ENCODE measurements at regions not wholly inside any gene's neighbourhood (a gene's known extent, or its start where the extent isn't known, plus 50 kb on each side); places are given as distances from the start of the nearest gene placed in this dataset.
A peak's percentile ranks its signal among the peaks of the same experiment; 100 is the strongest.
"Not testable (repeated sequence)": the region's sequence is repeated elsewhere in the genome, so short reads cannot be mapped to it uniquely, and the experiment has no call there.

DNA sequence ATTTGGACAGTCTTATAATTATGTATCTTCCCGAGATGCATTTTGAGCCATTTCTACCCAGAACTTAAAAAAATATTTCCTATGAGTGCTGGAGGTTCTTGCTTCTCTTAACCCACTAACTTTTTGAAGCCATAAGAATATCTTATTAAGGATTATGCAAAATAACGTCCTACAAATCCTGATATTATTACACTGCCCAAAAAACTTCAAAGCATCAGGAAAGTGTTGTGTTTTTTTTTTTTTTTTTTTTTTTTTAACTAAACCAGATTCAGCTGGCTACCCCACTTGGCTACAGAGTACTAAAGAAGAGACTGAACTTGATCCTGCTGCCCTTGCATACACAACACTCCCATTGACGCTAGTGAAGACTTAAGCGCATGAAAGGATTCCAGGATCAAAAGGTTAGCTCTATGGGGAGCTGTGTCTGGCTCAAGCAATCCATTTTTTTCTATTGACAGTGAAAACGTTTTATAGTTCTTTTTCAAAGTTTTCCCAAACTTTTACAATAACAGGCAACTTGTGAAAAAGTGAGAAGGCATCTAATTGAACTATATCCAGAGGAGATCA is 141.4 kb downstream of the KCNRG start:
- DNase-seq (ENCODE audit: low read depth), result no peak

DNA sequence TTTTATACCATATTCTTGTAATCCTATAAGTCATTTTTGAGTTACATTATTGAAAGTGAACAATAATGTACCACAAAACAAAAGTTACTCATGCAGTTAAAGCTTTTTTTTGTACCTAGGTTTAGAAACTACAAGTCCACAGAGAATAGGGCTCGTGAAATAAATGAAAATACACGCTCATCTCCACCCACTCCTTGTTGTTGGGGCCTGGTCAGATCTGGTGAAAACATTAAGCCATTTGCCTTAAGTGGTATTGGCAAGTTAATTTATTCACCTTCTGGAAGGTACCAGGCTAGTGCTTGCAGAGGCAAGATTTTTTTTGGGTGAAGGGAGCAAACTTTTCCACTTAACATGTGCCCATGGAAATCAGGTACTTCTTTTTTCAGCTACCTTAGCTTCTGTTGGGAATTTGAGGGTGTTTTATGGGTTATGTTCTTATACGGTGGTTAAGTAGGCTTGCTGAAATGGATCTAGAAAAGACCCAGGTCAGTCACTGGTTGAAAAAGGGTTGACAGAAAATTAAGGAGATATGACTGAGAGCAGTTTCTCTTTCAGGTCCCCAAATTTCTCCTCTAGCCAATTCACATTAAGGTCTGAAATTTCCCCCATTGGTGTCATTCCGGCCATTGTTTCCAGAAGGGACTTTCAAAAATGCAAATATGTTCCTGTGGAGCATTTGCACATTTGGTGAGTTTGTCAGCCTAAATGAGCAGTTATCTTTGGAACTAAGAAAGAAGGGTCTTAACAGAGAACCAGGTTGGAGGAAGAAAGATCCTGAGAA is 143.3 kb downstream of the KCNRG start:
- no peak for DNase-seq (ENCODE audit: low read depth)

DNA sequence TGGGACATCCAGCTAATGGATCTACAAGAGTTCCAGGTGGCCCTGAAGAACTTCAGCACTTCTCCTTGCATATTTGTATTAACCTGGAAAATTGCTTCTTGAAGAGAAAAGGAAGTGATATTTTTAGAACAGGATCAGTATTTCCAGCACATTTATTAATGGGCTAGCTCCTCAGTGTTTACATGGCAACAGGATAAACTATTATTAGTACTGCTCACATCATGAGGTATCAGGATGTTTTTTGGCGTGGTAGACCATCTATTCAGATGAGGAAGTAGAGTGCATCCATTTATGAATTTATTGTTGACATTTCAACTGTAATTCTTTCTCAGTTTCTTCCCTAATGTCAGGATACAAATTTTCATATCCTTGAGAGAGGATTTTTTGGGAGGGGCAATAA is 144.4 kb downstream of the KCNRG start:
- no peak for DNase-seq (ENCODE audit: low read depth)

DNA sequence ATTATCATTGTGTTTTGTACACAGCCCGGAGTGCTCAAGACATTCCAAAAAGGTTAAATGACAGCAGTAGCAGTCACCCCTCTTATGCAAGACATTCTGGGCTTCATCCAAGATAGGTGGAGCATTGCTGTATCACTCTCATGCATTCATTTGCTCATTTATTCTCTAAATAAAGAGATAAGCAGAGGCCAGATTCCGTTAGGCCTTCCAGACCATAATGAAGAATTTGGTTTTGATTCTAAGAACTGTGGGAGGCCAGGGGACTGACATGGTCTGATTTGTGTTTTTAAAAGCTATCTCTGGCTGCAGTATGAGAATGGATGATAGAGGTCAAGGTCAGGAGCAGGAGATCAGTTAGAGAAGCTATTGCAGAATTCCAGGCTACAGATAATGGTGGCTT is 145.8 kb downstream of the KCNRG start:
- DNase-seq (ENCODE audit: low read depth), result peak; percentile 48

DNA sequence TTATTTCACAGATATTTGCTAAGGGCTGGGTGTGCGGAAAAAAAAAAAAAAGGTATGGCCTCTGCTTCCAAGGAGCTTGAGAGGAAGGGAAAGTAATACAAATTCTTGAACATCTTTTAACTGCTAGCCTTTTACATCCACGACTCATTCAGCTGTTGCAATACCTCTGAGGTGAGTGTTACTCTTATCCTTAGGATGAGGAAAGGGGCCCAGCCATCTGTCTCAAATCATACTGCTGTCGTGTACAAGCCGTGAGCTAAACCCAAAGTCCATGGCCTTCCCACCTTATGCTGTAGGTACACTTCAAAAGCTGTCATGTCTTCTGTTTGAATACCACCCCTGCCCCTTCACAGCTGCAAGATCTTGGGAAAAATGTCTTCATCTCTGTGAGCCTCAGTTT is 146.8 kb downstream of the KCNRG start:
- no peak for DNase-seq (ENCODE audit: low read depth)

DNA sequence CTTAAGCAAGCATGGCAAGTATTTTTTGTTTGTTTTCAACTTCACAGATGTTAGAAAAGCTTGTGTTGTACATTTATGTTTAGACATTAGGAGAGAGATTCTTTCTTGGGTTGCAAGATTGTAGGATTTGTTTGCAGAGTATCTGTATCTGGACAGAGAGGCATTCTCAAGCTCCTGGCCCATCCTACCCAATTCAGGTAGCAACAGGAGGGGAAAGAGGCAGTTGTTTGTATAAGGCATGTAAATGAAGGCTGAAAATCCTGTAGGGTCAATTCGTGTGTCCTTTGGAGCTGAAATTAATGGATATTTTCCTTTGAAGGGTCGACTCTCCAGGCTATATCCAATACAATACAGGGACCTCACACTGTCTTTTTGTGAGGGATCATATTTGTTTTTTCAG is 147.3 kb downstream of the KCNRG start:
- DNase-seq (ENCODE audit: low read depth), result no peak

DNA sequence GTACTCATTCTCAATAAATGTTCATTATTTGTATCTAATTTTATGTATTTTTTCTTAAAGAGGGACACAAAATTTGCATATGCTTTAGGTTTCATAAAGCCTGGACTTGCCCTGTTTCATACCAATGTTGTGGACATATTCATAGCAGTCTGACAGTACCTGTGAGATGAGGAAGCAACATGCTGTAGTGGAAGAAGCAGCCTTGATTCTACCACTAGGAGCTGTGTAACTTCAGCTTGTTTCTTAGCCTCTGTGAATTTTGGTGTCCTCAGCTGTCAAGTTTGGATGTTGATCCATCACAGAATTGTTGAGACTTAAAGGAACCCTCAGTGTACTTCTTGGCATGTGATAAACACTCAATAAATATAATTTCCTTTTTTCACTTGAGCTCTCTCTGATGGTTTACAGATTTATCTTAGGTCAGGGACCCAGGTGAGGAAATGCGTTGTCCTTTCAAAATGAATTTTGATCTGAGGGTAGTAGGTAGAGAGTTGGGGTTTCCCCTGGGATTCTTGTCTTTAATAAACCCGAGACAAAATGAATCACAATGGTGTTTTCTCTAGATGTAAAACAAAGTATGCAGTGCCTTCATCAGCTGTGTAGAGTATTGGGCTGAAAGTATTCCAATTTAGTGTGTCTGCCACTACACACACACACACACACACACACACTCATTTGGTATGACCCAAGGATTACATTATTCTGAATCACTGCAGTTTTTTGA is 152.1 kb downstream of the KCNRG start:
- no peak for DNase-seq (ENCODE audit: low read depth)

DNA sequence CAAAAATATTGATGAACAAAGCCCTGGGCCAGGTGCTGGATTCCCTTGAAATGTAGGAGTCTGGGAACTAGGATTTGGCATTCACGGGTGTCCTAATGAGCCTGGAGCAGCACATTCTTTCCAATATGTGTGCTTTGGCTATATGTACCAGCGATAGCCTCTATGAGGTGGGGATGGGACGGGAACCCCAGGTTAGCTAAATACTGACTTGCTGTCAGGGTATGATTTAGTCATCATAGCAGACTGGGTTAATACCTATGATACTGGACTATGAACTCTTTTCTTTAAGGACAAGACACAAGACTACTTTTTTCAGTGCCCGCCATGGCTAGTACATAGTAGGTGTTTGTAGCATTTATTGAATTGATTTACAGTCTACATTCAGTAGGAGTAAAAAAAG is 152.7 kb downstream of the KCNRG start:
- no peak for DNase-seq (ENCODE audit: low read depth)

DNA sequence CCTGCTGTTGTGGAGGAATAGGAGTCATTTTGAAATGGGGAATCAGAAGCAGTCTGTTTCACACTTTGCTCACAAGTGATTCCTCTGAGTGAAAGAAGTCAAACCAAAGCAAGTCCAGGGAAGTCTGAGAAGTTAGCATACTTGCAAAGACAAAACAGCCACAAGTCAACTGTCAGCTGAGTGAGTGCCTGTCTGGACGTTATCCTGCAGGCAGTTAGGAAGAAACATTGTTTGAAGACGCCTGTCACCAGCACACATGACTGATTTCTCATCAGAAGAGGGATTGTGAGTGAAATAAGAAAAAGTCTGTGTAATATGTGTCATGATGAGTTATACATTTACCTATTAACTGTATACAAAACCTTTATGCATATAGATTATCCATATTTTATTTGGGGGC is 153.5 kb downstream of the KCNRG start:
- DNase-seq (ENCODE audit: low read depth), result no peak

DNA sequence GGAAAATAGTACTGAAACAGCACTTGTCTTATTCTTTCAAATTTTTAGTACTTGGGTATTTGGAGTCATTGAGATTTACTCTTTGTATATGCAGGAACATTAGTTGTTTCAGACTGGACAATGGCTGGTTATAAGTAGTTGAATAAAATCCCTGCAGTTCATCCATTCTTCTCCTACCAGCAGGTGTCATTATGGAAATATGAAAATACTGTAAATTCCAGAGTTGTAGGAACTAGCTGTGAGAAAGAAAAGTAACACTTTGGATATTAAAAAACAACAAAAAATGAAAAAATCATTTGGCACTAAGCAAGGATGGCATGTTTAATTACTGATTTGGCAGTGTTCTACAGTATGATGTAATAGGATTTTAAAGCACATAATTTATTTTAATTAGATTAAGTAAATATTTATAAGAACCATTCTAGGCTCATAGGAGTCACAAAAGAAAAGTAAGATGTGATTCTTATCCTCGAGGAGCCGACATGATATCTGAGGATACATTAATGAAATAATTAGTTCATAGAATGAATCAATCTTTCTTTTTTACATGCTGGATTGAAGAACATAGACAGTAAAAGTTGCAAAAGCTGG is 155.3 kb downstream of the KCNRG start:
- DNase-seq (ENCODE audit: low read depth), result no peak

DNA sequence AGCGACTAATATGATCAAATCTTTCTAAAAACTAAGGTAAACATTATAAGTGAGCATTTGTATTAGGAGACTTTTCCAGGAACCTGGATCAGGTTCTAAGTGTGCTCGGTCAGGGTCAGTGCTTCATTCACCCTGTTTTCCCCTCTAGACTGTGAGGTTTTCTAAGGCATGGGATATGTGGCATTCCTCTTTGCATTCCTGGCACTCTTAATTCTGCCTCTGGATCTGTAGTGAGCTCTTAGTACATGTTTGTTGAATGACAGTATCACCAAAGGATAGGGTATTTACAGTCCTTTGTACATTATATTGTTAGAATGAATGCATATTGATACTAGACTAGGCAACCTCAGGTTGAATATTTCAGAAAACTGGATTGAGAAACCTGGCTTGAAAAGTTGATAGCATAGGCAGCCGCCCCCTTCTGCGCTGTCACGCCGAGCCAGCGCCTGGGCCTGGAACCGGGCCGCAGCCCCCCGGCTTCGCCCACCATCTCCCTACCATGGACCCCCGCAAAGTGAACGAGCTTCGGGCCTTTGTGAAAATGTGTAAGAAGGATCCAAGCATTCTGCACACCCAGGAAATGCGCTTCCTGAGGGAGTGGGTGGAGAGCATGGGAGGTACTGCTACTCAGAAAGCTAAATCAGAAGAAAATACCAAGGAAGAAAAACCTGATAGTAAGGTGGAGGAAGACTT is 156.5 kb downstream of the KCNRG start:
- no peak for DNase-seq (ENCODE audit: low read depth)

DNA sequence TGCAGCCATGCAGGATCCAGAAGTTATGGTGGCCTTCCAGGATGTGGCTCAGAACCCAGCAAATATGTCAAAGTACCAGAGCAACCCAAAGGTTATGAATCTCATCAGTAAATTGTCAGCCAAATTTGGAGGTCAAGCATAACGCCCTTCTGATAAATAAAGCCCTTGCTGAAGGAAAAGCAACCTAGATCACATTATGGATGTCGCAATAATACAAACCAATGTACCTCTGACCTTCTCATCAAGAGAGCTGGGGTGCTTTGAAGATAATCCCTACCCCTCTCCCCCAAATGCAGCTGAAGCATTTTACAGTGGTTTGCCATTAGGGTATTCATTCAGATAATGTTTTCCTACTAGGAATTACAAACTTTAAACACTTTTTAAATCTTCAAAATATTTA is 157.8 kb downstream of the KCNRG start:
- DNase-seq (ENCODE audit: low read depth), result not testable (repeated sequence)

DNA sequence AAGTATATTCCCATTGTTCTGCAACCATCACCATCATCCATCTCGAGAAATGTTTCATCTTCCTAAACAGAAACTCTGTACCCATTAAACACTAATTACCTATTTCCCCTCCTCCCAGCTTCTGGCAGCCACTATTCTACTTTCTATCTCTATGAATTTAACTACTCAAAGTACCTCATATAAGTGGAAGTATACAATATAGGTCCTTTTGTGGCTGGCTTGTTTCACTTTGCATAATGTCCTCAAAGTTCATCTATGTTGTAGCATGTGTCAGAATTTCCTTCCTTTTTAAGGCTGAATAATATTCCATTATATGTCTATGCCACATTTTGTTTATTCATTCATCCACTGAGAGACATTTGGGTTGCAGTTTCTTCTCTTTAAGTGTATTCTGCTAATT is 159.4 kb downstream of the KCNRG start:
- no peak for DNase-seq (ENCODE audit: low read depth)

DNA sequence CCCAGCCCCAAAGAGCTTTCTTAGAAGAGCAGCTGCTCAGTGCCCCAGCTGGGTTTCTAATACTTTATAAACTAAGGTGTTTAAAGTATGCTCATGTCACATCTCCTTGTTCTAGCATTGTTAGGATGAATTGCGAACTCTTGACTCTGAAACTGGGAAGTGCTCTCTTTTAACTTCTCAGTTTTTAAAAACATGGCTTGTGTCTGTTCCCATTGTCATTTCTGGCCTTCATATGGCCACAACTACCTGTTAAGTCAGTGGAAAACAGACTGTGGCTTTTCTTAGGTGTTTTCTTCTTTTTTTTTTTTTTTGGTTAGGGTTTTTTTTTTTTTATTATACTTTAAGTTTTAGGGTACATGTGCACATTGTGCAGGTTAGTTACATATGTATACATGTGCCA is 164.7 kb downstream of the KCNRG start:
- no peak for DNase-seq (ENCODE audit: low read depth)

DNA sequence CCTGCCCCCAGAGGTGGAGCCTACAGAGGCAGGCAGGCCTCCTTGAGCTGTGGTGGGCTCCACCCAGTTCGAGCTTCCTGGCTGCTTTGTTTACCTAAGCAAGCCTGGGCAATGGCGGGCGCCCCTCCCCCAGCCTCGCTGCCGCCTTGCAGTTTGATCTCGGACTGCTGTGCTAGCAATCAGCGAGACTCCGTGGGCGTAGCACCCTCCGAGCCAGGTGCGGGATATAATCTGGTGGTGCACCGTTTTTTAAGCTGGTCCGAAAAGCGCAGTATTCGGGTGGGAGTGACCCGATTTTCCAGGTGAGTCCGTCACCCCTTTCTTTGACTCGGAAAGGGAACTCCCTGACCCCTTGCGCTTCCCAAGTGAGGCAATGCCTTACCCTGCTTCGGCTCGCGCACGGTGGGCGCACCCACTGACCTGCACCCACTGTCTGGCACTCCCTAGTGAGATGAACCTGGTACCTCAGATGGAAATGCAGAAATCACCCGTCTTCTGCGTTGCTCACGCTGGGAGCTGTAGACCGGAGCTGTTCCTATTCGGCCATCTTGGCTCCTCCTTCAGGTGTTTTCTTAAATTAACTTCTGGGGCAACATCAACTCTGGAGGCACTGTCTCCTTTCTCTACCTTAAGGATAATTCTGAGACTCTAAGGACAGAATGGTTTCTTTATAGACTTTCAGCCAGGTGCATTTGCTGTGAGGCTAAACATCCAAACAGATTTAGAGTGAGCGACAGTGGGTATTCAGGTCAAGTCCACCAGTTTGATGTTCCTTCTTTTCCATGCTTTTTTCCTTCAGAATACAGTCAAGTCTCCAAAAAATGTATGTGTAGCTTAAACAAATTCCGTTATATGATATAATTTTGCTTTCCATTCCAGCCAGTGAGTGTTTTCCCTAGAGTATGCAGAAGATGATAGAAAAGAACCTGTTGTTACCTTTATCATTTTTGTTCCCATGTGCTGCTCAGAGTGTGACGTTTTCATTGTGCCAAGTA is 170.8 kb downstream of the KCNRG start:
- DNase-seq (ENCODE audit: low read depth), result not testable (repeated sequence)

DNA sequence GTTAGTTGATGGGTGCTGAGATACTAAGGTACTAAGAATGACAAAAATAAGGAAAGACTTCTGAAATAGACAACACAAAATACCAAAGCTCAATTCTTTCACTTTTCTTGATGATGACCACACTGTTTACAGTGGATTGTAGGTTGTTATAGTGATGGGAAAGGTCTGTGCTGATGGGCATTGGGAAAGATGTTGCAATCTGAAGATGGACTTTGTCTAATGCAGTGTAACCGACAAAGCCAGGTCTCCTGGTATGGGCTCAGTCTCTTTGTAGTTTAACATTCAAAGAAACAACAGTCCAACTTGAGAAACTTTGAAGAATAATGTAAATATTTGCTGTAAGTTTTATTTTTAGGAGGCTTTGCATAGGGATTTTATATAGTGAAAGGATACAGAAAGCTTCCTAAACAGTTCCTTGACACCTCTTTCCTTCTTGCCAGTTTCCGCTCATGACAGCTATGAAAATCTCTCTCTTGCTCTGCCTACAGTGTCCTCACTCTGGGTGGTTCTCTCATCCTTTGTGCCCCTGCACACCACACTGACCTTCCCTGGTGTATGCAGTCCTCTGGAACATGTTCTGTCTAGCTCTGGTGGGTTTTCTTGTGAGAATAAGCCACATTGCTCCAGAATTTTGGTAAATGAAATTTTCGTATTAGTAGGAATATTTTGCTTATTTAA is 172.2 kb downstream of the KCNRG start:
- DNase-seq (ENCODE audit: low read depth), result no peak

DNA sequence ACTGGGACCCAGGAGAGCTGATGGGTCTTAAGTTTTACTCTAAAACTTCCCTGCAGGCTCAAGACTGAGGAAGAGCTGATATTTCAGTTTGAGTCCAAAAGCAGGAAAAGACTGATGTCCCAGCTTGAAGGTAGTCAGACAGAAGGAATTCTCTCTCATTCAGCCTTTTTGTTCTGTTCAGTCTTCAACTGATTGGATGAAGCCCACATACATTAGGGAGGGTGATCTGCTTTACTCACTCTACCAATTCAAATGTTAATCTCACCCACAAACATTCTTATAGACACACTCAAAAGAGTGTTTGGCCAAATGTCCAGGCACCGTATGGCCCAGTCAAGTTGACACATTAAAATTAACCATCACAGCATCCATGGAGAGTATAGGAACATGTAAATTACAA is 173.5 kb downstream of the KCNRG start:
- DNase-seq (ENCODE audit: low read depth), result no peak

DNA sequence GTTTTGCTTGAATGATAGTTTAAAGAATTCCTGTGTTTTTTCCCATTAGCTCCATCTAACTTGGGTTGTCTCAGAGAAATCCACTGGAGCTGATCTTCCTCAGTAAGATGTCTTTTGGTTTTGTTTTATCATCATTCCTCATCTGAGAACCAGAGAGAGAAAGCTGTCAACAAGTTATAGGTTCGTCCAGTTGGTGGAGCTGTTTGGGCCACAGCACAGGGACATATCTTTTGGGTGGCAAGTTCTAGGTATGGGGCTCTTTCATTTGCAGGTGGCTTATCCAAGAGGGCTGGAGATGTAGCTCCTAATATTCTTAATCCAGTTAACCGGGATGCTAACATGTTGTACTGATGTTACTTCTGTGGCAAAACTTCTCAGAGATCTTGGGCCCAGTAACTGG is 174.2 kb downstream of the KCNRG start:
- no peak for DNase-seq (ENCODE audit: low read depth)

DNA sequence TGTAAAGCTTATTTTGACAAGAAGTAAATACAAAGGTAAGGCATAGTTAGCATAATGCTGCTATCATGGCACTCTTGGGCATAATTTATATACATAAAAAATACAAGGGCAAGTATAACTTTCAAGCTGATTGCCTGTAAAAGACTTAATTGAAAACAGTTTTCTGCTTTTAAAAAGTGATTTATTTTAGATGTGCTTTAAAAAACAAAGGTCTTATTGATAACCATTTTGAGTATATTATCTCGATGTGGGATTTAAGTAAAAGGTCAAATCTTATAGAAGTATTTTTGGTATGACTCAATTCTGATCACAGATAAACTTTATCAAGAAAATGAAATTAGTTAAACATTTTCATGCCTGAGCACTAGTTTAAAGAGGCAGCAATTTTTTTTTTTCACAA is 175.8 kb downstream of the KCNRG start:
- DNase-seq (ENCODE audit: low read depth), result no peak

DNA sequence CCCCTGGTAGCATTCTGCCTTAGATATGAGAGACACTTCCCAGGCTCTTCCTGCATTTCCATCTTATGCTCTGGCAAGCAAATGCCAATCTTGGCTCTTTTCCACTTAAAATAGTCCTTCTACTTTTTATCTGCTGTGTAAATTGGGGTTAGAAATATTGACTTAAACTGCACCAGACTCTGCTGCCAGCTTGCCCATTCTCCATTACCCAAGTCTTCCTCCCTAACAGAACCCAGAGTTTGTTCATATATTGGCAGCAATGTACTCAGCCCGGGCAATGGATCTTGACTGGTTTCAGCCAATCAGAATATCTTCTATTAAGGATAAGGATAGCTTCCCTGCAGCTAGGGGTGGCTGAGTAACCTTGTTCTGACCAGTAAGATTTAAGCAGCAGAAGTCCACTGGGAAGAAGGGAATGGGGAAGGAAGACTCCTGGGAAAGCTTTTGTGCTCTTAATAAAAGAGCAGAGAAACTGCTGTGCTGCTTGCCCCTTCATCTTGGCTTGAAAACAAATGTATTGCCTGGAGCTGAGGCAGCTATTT is 177.1 kb downstream of the KCNRG start:
- no peak for DNase-seq (ENCODE audit: low read depth)

Data from RPMI7951 (cell line).